GM21737 (cell line): ENCODE measurements at regions not wholly inside any gene's neighbourhood (a gene's known extent, or its start where the extent isn't known, plus 50 kb on each side); places are given as distances from the start of the nearest gene placed in this dataset.
"Not testable (repeated sequence)": the region's sequence is repeated elsewhere in the genome, so short reads cannot be mapped to it uniquely, and the experiment has no call there.

Source experiments
- ATAC-seq: cut with Tn5 transposase; IDR thresholded peaks from one replicate; pipeline ENCODE4 v1.9.1; 2021; ENCODE audit warnings: mild to moderate bottlenecking, moderate library complexity; ENCODE audit not compliant: unreplicated experiment

DNA sequence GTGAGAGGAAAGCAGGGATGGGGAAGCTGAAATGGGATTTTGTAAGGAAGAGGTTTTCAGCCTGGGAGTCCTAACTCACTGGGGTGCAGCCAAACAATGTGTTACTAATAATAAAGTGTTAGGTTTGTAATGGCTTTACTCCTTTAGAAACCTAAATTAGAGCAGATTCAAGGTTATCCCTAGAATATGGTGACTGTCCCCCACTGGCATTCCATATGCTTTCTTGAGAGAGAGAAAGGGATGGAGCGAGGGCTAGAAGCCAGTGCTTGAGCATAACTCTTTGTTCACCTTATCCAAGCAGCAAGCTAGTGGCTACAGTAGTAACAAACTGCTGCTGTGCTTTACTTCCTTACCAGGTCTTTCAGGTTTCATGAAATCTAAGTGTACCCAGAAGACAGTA, 249.1 kb upstream of the PGRMC2 start:
- no peak for ATAC-seq

DNA sequence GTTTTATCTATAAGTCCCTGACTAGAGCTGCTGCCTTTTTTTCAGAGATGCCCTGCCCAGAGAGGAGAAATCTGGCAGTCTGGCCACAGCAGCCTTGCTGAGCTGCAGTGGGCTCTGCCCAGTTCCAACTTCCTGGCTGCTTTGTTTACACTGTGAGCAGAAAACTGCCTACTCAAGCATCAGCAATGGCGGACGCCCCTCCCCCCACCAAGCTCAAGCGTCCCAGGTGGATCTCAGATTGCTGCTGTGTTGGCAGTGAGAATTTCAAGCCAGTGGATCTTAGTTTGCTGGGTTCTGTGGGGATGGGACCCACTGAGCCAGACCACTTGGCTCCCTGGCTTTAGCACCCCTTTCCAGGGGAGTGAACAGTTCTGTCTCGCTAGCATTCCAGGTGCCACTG, 247.9 kb upstream of the PGRMC2 start:
- ATAC-seq: not testable (repeated sequence)

DNA sequence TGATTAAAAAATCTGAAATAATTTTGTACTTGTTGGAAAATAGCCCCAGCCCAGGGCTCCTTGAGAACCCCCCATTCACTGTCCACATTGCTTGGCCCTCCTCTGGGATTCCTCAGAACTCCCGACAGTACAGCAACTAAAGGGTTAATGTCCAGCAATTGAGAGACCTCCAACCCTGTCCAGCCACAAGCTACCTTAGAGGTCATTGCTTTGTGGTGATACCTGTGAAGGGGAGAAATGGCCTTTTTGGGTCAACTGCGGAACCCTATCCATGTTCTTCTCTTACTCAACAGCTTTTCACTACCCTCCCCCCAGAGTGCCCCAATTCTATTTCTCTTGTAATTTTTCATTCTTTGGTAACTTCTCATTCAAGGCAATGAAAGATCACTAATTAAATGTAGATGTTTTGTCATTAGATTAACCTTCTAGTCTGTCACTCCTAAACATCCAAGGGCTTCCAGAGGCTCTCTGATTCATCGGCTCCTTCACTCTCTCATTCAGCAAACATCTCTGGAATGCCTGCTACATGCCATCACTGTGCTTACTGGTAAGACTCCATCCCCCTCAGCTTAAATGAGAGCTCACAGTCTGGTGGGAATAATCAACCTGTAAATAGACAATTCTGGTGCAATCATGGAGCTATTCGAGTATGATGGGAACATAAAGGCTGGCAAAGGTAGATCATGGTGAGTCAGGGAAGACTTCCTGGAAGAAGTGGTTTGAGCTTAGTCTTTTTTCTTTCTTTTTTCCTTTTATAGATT, 241.4 kb upstream of the PGRMC2 start:
- no peak for ATAC-seq

DNA sequence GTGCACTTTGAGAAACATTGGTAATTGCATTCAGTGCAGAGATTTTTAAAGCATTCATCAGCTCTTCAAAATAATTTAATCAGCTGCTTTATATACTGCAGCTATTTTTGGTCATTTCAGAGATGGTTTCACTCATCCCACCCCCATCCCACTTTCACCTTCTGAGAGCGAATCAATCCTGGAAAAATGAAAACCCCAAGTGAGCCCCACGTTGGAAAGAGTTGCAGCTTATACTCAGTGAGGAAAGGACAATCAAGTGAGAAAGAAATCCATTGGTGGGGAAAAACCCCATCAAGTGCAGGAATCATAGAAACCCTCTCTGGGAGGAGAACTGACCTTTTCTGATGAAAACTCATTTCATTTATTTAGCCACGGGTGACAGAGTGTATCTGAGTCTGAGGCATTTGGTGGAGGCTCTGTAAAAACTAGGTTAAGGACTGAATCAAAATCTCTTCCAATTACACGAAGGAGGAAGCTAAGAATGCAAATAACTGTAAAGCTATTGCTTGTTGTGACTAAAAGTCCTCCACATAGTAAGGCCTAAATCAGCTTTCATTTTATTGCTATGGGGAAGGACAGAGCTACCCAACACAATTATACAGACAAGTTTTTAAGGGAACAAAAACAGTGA, 240.4 kb upstream of the PGRMC2 start:
- no peak for ATAC-seq

DNA sequence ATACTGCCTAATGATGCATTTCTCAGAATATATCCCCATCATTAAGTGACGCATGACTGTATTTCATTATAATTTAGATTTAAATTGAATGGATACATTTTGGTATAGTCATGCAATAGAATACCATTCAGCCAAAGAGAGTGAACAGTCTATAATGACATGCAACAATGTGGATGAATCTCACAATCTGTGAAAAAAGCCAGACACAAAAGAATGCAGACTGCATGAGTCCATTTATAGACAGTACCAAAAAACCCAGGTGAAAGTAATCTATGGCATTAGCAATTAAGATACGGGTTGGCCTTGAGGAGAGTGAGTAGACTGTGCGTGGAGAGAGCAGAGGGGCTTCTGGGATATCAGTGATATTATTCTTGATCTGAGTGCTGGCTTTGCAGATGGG, 239.7 kb upstream of the PGRMC2 start:
- ATAC-seq: no peak

DNA sequence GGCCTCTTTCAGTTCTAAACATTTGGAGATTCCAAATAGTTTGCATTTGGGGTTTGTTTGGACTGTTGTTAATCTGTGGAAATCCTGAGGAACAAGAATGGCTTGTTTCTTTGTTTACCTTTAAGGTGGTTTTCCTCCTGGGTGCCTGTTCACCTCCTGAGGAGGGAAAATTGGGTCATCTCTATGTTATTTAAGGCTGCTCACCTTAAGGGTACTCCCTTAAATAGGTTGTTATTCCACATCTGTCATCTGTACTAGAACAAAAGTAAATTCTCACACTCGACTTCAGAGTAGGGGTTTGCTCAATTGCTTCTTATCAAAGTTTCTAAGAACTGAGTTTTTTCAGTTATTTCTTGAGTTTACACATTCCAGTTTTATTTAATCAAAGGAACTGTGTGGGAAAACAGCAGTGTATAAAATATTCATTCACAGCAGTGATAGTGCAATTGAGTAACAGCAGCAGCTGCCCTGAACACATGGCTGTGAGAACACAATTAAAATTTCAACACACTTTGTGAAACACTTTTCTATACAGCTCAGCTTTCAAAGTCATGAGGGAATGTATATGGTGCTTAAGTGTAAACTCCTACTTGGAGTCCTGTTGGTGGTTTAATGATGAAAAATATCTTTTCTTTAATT, 238.5 kb upstream of the PGRMC2 start:
- ATAC-seq: no peak

DNA sequence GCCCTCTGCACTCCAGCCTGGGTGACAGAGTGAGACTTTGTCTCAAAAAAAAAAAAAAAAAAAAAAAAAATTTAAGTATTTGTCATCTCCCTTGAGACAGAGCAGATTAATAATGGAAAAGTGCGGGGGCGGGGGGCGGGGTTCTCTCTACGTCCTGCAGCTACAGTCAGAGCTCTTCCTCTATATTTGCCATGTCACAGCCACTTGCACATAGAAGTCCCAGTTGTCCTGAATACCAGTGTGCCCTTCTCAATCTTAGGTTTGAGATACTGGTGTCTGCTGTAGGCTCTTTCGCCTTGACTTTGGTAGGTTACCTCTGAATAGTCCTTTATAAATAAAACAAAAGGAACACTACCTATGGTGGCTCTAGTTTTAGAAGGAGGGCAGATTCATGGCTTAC, 237.8 kb upstream of the PGRMC2 start:
- no peak for ATAC-seq

DNA sequence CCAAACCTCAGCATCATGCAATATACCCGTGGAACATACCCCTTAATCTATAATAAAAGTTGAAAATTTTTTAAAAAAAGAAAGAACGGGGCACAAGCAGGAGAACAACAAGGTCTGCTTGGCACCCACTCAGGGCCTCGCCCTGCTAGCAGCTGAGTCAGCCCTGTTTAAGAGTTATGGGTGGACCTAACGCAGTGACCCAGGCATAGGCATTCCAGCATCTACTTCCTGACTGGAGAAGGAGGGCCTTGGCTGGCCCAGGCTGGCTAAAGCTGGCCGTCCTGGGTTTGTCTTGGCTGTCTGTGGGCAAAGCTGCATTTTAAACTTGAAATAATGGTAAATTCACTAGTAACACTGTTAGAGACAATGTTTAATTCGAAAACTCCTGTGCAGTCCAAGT, 236.7 kb upstream of the PGRMC2 start:
- no peak for ATAC-seq

DNA sequence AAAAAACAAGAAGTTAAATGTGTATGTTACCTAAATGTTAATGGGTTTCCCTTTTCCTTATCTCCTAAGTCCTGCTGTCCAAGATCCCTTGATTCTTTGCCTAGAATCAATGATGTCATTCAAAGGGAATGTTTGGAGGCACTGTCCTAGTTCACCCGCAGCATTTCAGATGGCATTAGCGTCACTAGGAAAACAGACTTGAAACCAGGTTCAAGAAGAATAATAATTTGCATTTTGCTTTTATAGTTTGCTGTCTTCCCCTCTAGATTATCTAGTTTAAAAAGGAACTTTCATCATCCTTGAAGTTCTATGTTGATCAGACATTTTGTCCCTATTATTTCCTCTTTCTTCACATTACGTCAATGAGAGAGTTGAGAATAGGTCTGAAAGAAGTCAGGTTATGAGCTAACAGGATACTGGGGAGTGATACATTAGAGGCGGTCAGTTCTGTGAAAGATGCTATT, 234.1 kb upstream of the PGRMC2 start:
- ATAC-seq: no peak

DNA sequence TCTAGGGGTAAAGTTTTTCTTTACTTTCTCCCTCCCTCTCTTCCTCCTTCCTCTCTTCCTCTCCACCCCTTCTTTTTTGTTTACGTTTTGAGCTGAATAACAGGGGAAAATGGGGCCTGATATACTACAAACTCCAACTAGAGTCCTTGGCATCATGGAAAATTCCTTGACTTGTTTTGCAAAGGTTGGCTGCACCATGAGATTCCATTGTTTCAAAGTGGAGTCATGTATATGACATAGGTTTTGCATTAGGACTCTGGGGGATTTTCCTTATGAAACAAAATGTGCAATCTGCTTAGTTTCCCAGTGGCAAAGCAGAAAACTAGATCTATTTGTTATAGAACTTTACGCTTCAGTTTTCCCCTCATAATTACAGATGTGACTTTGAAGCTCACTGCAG, 233.5 kb upstream of the PGRMC2 start:
- ATAC-seq: no peak

DNA sequence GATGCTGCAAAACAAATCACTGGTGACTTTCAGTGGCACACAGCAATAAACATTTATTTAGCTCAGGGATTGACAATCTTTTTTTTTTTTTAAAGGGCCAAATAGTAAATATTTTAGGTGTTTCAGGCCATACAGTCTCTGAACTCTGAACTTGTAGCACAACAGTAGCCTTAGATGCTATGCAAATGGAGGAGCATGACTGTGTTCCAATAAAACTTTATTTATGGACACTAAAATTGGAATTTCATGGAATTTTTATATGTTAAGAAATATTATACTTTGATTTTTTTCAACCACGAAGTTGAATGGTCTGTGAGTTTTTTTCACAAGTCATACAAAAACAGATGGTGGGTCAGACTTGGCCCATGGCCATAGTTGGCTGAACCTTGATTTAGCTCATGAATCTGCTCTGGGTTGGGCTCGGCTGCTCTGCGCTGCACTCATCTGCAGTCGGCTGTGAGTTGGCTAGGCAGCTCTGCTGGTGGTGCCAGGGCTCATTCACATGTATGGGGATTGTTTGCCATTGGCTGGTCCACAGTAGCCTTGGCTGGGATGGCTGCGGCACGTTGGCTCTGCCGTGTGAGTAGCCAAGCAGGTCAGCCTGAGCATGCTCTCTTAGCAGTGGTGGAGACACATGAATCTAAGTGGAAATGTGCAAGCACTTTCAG, 231.7 kb upstream of the PGRMC2 start:
- no peak for ATAC-seq

DNA sequence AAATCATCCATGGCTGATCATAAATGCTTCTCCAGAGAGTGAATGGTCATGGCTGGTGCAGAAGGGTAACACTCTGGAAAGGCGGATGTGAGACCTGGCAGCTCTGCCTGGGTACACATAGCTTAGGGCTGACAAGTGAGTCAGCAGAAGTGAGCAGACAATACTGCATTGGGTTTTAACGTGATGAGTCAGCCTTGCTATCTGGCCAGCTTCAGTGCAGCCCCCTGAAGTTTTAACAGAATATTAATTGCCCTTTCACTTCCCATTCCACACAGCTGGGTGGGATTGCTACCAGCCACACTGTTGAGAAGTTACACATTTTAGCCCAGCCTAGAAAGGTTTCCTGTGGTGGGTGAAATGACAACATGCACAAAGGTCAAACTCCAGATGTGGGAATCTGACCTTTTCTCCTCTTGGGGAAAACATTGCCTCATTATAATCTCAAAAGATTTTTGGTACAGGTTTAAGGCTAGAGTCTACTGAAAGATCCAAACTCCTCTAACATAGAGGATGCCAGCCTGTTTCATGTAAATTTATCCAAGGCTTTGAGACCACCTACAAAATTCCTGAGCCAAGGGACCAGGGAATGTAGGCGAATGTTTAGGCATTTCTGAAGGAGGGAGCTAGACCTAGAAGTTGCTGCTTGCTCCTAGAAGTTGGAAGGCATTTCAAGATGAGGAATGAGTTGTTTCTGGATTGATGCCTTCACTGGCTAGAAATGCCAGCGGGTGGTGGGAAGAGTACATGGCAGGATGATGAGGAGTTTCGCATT, 230.3 kb upstream of the PGRMC2 start:
- peak; percentile 97 for ATAC-seq

DNA sequence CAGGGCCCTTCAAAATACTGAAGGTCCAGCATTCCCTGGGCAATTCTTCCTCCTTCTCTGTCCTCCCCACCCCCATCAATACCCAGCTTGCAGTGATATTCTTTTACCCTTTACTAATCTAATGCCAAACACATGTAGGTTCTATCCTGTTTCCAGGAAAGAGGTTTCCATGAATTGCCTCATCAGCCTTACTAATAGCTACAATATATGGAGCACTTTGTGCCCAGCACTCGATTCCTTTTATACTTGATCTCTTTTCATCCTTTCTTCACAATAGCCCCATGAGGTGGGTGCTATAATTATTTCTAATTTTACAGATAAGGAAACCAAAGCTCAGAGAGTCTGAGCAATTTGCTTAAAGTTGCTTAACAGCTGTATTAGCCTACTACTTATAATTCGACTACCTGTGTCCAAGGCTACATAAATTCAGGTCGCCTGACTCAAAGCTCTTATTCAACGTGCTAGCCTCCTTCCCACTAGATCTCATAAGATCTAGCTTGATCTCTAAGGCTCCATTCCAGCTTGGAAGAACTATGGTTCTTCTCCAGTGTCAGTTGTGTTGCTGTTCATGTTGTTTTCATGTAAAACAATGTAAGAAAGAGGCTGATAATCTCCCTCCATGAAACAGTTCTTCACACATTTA, 229.6 kb upstream of the PGRMC2 start:
- no peak for ATAC-seq

DNA sequence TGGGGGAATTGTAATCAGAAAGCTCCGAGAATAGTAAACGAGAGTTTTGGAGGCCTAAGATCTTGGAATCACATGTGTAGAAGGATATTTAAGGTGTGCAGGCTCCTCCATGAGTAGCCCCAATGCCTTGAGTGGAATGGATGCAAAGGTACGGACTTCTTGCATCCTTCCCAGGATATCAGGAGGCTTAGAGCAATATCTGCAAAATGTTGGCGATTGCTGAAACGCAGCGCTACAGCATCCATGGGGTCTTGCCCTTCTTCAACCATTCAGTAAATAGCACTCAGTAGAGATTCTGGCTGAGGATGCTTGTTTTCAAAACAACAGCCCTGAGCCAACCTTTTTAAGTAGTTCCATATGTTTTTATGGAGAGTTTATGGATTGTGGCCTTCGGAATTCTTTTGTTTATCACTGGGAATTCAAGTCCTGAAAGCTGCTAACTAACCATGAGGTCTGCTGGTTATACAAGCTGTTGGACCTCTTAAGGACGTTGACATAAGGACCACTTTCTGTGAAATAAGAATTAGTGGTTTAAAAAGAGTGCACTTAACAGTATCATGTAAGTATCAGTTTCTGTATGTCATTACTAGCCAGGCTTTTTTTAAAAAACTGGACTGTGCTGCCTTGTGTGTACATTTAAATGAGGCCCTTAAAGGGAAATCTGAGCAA, 228.8 kb upstream of the PGRMC2 start:
- peak; percentile 43 for ATAC-seq

DNA sequence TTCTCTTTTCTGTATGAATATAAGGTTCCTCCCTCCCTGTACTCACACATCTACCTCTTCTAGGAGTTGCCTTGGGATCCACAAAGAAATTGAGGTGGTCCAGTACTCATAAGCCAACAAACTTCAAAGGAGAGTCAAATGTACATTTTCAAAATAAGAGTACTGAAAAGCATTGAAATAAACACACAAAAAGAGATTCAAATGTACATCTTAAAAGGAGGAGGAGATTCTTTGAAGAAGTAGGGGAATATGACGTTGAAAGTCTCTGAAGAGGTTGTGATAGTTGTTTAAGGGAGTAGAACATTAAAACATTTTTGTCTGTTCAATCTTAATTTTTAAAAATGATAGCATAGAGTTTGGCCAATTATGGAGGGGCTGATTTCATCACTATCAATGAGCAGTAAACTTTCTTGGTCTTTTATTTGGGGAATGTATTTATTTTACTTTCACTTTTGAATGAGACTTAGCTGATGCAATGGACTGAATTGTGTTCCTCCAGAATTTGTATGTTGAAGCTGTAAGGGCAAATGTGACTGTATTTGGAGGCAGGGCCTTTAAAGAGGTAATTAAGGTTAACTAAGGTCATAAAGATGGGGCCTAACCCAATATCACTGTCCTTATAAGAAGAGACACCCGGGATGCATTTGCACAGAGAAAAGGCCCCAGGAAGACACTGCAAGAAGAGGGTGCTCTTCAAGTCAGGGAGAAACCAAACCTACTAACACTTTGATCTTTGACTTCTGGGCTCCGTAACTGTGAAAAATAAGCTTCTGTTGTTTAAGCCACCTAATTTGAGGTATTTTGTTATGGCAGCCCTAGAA, 226.3 kb upstream of the PGRMC2 start:
- no peak for ATAC-seq

DNA sequence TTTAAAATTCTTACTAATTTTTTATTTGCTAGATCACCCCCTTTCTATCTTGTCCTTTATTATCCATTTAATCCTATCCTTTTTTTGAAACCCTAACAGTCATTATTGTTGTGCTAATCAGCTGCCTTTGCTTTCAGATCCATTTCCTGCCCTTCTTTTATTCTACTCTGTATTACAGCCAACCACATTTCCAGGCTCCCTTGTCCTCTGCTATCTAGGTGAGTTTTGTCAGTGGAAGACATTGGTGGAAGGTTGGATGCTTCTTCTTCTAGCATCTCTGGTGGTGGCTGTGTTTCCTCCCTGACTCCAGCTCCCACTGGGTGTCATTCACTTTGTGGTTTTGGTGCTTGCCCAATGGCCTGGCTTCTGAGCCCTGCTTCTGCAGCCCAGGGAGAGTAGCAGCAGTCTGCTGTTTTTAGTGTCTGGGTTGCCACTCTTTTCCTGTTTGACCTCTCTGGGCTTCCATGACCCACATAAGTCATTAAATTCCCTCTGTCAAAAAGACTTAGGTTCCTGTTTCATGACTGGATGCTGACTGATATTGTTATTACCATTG, 225.2 kb upstream of the PGRMC2 start:
- no peak for ATAC-seq

DNA sequence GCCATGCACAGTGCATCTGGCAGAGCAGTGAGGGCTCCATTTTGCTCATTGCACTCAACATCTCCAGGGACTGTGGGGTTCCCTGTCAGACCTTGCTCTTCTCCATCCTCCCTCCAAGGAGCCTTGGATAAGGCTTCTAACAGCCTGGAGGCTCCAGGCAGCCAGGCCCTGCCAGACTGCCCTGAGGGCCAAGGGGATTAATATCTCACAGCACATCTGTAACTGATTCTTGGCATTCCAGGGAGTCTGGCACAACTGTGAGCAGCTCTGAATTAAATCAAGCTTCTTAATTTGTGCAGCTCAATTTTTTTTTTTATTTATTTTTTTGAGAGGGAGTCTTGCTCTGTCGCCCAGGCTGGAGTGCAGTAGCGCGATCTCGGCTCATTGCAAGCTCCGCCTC, 224.5 kb upstream of the PGRMC2 start:
- no peak for ATAC-seq

DNA sequence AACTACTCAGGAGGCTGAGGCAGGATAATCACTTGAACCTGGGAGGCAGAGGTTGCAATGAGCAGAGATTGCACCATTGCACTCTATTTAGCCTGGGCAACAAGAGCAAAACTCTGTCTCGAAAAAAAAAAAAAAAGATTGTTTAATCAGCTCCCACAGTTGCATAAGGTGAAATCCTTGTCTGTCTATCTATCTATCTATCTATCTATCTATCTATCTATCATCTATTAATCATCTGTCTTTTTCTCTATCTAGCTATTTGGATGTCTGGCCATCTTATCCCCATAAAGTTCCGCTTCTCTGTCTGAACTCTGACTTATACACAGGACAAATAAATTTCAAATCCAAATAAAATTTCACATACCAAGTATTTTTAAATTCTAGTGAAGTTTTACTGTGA, 223.2 kb upstream of the PGRMC2 start:
- ATAC-seq: no peak
